Hematopoietic multipotent progenitor cell (in vitro differentiated cells): ENCODE measurements at regions not wholly inside any gene's neighbourhood (a gene's known extent, or its start where the extent isn't known, plus 50 kb on each side); places are given as distances from the start of the nearest gene placed in this dataset.
A peak's percentile ranks its signal among the peaks of the same experiment; 100 is the strongest.

Experiments
- DNase-seq, 3 donors: peaks; one replicate each; pipeline ENCODE4 v3.0.0-alpha.2; 2011 to 2015; ENCODE audit warnings: low read depth in 2 of 3, low spot score in 2 of 3

DNA sequence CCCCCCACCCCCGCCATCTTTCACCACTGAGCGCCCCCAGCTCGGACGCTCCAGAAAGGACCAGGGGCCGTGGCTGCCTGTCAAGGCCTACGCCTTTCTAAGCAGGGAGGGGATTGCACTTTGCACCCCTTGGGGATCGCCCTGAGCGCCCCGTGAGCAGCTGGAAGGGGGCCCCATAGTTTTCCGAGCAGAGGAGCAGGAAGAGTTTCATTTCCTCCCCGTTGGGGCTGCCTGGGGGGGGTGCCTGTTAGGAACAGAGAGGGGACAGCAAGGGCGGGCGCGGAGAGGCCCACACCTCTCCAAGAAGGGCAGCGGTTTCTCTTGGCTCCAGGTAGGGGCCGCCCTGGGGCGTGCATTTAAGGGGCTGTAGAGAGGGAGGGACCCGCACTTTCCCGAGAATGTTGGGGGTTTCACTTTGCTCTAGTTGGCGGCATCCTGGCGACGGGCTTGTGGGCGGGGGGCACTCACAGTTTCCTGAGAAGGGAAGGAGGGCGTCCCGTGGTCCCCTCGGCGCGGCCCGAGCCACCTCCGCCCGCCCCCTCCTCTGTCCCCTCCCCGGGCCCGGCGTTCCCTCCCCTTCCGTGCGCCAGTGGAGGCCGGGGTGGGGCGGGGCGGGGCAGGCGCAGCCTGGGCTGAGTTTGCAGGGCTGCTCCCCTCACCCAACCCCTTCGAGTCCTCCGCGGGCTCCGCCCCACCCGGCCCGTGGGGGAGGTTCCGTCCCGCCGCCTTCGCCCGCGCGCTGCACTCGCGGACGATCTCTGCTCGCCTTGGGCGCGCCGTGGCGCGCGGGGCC is 82.3 kb upstream of the CD99 start:
- DNase-seq, result peak; percentile 53 to 94 (median 94)

DNA sequence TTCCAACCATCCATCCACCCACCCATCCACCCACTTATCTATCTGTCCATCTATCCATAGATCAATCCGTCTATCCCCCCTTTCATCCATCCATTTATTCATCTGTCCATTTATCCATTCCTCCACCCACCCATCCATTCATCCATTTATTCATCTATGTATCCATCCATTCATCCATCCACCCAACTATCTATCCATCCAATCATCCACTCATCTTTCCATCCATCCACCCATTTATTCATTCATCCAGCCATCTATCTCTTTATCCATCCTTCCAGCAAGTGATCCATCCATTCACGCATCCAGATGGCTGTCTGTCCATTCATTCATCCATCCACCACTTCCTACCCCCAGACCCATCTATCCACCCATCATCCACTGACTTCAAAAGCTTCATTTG is 84.0 kb upstream of the CD99 start:
- DNase-seq, result no peak

DNA sequence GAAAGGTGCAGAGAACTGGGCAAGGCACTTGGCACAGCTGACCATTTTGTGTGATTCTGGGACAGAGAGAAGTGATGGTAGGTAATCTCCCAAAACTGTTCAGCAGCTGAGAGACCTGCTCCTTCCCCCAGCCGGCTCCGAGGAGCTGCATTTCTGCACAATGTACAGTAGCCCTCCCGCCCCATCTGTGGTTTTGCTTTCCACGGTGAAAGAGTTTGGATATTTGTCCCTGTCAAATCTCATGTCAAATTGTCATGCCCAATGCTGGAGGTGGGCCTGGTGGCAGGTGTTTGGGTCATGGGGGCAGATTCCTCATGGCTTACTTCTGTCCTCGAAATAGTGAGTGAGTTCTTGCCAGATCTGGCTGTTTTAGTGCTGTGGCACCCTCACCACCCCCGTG is 90.5 kb upstream of the CD99 start:
- DNase-seq, result no peak

DNA sequence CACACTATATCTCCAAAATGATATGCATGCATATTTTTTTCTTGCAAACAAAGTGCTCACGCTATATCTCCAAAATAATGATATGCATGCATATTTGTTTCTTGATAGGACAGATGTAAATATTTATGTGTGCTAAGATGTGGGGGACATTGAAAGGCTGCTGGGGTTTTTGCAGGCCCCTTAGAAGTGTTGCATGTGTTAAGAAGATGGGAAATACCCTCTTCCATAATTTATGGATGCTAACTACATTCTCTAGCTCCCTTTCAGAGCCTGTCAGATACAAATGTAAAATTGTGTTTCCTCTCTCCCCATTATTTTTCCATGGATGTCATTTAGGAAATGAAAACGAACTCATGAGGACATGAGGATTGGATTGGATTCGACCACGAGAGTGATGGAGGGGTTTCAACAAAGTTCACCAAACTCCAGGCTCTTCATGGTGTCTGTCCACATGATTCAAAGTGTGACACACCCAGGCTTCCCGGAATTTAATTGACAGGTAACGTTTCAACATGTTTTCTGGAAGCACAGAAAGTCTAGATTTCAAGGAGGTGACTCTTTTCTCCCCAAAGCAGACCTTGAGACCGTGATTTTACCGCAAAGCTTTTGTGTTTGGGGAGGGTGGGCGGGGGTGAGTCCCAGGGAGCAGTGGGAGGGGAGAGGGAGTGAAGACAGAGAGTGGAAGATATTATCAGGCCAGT is 94.4 kb upstream of the CD99 start:
- DNase-seq, result no peak

DNA sequence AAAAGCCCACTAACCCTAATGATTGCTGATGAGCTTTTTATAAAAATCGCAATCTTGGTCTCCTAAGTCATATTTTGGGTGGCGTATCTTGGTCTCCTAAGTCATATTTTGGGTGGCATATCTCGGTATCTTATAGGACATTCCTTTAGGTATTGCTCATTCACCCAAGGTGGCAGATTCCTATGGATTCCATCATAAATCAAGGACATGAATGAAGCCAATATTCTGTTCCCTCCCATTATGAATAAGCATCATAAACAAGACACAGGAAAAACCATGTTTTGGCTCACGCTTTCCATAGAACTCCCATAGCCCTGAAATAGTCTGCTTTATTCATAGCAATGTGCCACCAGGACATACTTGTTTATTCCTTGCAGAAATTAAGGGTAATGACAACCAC is 95.0 kb upstream of the CD99 start:
- DNase-seq, result no peak

DNA sequence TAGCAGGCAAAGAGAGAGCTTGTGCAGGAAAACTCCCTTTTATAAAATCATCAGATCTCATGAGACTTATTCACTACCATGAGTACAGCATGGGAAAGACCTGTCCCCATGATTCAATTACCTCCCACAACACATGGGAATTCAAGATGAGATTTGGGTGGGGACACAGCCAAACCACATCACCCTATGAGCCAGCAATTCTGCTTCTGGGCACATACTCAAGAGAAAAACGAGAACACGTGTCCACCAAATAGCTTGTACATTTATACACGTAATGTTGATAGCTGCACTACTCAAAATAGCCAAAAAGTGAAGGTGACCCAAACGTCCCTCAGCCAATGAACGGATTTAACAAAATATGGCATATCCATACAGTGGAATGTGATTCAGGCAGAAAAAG is 94.5 kb upstream of the DHRSX start:
- DNase-seq, result peak in 1 of 3 donors; percentile 36

DNA sequence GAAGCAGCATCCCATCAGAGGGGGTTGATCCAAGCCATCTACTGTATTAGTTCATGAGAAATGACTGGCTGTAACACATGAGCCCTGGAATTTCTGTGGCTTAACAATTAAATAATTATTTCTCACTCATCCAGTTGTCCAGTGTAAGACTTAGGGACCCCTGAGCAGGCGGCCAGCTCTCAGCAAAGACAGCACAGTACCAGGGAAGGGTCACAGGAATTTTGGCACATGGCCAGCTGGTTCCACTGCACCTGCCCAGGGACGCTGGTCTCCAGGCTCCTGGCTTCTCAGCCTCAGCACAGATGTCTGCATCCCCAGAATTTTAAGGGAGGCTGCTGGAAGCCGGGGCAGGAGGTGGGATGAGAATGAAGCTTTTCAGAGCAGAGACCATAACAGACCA is 93.7 kb upstream of the DHRSX start:
- DNase-seq, result no peak

DNA sequence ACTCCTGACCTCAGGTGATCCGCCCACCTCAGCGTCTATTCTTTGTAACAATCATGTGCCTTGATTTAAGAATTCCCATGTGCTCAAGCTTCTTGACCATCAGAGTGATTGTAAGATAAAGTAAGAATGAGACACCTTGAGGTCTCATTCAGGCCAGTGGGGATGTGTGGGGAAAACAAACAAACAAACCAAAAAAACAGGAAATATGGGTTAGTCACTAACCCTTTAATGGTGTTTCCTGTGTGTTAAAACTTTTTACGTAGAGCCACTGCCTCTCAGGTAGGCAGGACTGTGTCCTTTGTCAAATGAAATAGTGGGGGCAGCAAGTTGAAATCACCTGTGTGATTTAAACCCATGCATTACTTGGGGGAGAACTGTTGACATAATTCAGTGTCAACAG is 91.5 kb upstream of the DHRSX start:
- DNase-seq, result no peak

DNA sequence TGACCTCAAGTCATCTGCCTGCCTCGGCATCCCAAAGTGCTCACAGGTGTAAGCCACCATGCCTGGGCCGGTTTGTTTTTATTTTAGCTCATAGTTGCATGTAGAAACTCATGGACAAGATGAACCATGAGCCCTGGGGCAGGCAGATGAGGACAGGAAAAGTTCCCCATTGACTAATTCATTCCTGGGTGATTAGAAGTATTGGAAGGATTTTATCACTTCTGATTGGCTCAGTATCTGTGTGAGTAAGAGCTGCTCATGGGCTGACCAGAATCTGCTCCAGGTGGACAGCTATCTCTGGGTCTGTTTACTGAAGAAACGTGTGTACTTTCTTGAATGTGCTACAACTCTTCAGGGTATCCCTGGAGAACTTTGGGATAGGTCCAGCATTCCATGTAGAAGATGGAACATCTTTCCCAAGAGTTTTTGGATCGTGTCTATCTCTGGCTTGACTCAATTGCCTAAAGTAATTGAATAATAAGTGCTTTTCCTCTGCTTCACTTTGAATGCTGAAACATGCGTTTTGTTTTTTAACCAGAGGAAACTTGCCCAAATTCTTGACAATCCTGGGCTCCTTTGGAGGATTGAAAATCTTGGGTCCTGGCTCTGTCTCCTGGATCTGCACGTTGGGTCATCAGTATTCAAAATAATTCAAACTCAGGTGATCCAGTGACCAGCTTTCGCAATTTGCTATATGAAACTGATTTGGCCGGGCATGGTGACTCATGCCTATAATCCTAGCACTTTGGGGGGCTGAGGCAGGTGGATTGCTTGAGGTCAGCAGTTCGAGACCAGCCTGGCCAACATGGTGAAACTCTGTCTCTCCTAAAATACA is 88.6 kb upstream of the DHRSX start:
- no peak for DNase-seq

DNA sequence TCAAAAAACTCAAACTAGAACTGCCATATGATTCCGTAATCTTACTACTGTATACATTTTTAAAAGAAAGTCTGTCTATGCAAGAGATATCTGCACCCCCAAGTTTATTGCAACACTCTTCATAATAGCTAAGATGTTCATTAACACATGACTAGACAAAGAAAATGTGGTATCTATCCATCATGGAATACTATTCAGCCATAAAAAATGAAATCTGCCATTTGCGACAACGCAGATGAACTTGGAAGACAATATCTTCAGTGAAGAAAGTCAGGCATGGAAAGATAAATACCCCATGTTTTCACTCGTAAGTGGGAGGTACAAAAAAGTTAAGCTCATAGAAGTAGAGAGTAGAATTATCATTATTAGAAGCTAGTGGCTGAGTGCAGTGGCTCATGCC is 87.3 kb upstream of the DHRSX start:
- DNase-seq, result no peak

DNA sequence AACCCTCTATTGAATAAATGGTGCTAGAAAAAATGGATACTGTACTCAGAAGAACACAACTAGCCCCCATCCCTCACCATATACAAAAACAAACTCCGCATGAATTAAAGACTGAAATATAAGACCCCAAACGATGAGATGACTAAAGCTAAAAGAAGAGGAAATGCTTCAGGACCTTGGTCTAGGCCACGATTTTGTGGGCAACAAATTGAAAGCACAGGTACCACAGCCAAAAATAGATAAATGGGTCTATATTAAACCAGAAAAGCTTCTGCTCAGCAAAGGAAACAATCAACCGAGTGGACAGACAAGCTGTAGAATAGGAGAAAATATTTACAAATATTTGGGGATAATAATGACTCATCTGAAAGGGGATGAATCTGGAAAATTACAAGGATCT is 86.4 kb upstream of the DHRSX start:
- DNase-seq, result no peak

DNA sequence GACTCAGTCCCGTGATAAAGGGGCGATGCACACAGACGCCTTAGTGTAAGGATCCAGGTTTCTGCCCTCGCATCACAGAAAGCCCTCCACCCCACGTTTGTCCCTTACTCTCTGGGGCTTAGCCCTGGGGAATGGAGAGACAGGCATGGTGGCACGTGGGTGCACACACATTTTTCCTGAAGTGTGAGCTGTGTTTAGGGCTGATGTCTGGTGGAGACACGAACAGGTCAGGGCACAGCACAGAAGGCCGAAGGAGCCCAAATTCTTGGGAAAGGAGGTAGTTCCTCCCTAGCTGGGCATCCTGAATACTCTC is 84.3 kb upstream of the DHRSX start:
- no peak for DNase-seq

DNA sequence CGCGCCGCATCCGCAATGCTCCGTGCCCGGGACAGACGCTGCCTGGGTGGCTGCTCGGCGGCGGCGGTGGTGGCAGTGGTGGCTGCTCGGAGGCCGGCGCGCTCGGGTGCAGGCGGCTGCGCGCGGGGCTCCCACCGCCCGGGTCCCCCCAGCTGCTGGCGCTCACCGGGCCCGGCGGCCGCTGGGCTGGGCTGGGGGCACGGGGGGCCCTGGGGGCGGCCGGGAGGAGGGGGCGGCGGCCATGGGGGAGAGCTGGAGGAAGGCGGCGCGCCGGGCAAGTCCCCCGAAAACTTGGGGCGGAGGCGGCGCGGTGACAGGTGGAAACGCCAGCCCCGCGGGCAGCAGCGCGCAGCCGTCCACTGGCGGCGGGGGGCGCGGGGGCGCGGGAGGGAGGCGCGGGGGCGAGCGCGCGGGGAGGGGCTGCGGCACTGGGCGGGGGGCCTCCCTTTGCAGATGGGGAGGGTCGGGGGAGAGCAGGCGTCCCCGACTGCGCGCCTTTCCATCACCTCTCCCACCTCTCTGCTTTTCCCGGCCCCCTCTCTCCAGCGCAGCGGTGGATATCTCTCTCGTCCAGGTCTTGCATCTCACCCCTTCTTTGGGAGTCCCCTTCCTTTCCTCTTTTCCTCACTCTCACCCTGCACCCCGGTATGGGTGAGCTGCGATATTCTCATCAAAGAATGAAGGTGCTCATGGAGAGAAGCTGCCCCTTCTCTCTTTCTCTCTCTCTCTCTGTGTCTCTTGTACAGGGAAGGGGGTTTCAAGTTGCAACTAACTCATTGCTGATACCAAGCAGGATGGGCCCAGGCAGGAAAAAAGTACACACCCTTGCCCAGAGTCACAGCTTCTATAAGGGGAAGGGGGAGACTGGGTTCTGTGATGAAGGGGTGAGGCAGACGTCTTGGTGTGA is 83.7 kb upstream of the DHRSX start:
- no peak for DNase-seq

DNA sequence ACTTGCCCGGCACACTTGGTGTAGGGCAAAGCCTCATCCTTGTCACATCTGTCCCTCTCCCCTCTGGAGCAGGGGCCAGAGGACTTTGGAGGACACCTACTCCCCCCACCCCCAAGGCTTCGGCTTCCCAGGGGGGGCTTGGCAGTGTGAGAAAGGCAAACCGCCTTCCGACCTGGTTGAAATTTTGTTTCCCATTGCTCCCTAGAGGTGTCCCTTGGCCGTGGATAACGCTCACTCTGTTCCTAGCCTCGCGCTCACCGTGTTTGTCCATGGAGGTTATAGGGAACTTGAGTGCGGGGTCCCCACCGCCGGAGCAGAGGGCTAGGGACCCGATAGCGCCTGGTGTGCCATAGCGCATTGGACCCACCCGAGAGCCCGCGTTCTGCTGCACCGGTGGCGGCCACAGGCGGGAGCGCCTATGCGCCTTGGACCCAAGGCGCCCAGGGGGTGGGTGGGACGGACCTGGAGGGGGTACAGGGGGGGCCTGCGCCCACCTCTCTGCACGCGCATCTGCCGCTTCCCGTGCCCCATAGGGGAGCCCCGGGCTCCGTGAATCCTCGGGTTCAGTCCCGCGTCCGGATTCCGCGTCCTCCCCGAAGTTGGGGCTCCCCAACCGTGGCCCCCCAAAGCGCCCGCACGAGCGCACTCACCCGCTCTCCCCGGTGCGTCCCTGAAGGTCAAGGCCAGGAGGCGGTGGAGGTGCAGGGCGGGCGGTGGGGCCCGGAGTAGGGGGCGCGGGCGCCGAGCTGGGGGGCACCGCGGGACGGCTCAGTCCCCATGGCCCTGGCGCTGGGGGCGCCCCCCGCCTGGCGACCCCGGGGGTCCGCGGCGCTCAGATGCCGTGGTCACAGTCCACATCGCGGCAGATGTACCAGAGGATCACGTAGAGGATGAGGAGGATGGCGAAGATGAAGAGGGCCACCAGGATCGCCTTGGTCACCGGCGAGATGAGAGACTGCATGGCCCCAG is 82.7 kb upstream of the DHRSX start:
- no peak for DNase-seq

DNA sequence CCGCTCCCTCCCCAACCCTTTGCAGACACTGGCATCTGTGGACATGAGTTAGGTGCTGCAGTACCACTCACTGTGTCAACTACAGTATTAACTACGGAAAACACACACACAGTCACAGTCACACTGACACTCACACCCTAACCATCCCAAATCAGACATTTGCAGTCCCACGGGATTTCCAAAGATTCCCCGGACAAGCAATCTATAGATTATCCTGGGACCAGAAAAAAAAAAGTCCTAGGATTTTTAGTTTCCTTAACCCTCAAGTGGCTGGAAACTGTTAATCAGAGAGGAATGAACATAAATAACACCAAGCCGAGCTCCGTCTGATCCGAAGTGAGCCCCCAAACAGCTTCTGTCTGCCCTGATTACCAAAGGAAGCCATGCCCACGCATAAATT is 81.9 kb upstream of the DHRSX start:
- no peak for DNase-seq

DNA sequence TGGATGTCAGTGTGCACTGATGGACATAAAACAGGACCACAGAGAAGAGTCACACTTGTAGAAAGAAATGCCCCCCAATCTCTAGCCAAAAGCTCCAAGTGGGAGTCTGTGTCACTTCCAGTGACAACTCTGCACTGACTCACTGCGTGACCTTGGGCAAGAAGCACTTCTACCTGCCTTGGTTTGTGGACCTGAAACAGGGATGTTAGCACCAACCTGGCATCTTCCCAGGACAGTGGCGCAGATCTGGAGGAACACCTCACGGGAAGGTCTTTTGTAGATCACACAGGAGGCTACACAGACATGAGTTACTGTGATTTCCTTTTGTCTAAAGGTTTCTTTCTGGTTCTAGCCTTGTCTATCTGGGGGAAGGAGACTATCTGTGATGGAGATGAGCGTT is 80.5 kb upstream of the DHRSX start:
- no peak for DNase-seq

DNA sequence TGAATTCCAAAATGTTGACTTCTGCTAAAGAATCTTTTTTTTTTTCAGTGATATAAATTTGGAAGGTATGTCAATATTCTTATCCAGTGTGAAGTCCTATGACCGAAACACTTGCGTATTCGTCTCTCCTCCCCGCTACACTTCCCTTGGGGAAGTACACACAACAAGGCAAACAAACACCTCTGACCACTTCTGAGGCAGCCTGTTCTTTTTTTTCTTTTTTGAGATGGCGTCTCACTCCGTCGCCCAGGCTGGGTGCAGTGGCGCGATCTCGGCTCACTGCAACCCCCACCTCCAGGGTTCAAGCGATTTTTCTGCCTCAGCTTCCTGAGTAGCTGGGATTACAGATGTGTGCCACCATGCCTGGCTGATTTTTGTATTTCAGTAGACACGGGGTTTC is 78.1 kb upstream of the DHRSX start:
- no peak for DNase-seq

DNA sequence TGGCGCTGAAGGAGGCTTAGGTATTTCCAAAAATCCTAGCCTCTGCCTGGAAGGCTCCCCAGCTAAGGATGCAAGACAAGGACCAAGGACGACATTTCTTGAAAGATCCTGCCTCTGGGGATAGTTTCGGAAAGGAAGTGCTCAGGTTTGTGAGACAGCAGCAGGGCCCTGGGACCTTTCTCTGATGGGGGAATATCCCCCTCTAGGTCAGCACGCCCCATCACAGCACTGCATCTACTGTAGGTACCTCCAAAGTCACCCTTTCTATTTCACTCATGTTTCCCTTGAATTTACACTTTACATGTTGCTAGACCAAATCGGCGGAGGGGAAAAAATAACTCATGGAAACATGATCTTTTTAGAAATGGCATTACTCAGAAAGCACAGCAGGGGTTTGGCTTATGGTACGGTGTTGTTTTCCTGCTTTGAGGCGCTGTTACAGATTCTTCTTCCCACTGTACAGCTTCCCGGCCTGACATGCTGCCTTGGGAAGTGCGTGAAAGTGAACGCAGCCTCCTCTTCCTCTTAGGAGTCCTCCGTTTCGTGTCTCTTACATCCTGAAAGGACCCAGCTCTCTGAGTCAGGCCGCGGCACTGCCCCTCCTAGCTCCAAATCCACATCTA is 77.2 kb upstream of the DHRSX start:
- DNase-seq, result no peak

DNA sequence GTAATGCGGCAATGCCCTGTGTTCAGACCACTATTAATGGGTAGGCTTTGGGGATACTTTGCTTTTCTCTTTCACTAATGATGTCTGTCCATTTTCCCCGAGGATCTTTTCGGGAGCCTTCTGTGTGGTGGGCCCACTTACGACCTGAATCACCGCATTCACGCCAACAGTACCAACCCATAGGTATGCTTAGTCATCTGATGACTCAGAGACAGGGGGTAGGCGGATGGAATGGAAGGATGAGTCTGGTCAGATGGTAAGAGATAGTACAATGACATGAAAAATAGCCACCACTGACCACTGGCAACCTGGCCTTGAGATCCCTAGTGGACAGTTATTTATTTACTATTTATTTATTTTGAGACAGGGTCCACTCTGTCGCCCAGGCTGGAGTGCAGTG is 76.0 kb upstream of the DHRSX start:
- DNase-seq, result no peak
